T-helper 2 cell treated with Interferon-gamma antibody and Interleukin-4, amounts not matched to agents 5 μg/mL and 100 μg/mL, for 36 hours (primary cell): ENCODE measurements at regions not wholly inside any gene's neighbourhood (a gene's known extent, or its start where the extent isn't known, plus 50 kb on each side); places are given as distances from the start of the nearest gene placed in this dataset.
"Not testable (repeated sequence)": the region's sequence is repeated elsewhere in the genome, so short reads cannot be mapped to it uniquely, and the experiment has no call there.

Experiments used
- DNase-seq: peaks from one replicate; pipeline ENCODE4 v3.0.0; 2021; ENCODE audit warnings: low spot score
- H3K27ac Mint-ChIP-seq: one replicate; pipeline ENCODE4 v1.8.0; 2021; ENCODE audit warnings: mild to moderate bottlenecking, mixed read lengths
- H3K27me3 Mint-ChIP-seq: one replicate; pipeline ENCODE4 v1.8.0; 2021; ENCODE audit warnings: low read depth, mixed read lengths
- H3K36me3 Mint-ChIP-seq: one replicate; pipeline ENCODE4 v1.8.0; 2021; ENCODE audit warnings: low read depth, mixed read lengths
- H3K4me1 Mint-ChIP-seq: one replicate; pipeline ENCODE4 v1.8.0; 2021; ENCODE audit warnings: low read depth, mixed read lengths
- H3K4me3 Mint-ChIP-seq: one replicate; pipeline ENCODE4 v1.8.0; 2022; ENCODE audit warnings: mild to moderate bottlenecking, moderate library complexity, mixed read lengths
- H3K9me3 Mint-ChIP-seq: one replicate; pipeline ENCODE4 v1.8.0; 2021; ENCODE audit warnings: mixed read lengths

DNA sequence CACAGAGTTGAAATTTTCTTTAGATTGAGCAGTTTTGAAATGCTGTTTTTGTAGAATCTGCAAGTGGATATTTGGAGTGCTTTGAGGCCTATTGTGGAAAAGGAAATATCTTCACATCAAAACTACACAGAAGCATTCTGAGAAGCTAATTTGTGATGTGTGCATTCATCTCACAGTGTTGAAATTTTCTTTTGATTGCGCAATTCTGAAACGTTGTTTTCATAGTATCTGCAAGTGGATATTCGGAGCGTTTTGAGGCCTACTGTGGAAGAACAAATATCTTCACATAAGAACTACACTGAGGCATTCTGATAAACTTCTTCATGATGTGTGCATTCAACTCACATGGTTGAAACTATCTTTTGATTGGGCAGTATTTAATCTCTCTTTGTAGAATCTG lies 3143.4 kb upstream of the OR11H1 start:
- H3K4me1 Mint-ChIP-seq, H3K27ac Mint-ChIP-seq, H3K4me3 Mint-ChIP-seq, DNase-seq, H3K36me3 Mint-ChIP-seq, H3K27me3 Mint-ChIP-seq: not testable (repeated sequence)
- peaks cover 65% of the 10 kb centered on the region for H3K9me3 Mint-ChIP-seq

DNA sequence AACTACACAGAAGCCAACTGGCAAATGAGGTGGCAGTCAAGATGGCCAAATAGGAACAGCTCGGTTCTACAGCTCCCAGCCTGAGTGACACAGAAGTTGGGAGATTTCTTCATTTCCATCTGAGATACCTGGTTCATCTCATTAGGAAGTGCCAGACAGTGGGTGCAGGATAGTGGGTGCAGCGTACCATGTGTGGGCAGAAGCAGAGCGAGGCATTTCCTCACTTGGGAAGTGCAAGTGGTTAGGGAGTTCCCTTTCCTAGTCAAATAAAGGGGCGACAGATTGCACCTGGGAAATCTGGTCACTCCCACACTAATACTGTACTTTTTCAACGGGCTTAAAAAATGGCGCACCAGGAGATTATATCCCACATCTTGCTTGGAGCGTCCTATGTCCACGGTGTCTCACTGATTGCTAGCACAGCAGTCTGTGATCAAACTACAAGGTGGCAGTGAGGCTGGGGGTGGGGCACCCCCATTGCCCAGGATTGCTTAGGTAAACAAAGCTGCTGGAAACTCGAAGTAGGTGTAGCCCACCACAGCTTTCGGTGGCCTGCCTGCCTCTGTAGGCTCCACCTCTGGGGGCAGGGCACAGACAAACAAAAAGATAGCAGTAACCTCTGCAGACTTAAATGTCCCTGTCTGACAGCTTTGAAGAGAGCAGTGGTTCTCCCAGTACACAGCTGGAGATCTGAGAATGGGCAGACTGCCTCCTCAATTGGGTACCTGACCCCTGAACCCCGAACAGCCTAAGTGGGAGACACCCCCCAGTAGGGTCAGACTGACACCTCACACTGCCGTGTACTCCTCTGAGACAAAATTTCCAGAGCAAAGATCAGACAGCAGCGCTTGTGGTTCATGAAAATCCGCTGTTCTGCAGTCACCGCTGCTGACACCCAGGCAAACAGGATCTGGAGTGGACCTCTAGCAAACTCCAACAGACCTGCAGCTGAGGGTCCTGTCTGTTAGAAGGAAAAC lies 3138.9 kb upstream of the OR11H1 start:
- H3K27me3 Mint-ChIP-seq, DNase-seq, H3K36me3 Mint-ChIP-seq, H3K4me1 Mint-ChIP-seq, H3K4me3 Mint-ChIP-seq, H3K27ac Mint-ChIP-seq: not testable (repeated sequence)
- peaks cover 70% of the 10 kb centered on the region for H3K9me3 Mint-ChIP-seq

DNA sequence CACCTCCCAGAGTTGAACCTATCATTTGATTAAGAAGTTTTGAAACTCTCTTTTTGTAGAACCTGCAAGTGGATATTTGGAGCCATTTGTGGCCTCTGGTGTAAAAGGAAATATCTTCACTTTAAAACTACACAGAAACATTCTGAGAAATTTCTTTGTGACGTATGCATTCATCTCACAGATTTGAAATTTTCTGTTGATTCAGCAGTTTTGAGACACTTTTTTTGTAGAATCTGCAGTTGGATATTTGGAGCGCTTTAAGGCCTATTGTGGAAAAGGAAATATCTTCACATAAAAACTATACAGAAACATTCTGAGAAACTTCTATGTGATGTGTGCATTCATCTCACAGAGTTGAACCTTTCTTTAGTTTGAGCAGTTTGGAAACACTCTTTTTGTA lies 3130.7 kb upstream of the OR11H1 start:
- not testable (repeated sequence) for DNase-seq, H3K4me1 Mint-ChIP-seq, H3K27ac Mint-ChIP-seq, H3K4me3 Mint-ChIP-seq, H3K27me3 Mint-ChIP-seq, H3K36me3 Mint-ChIP-seq
- H3K9me3 Mint-ChIP-seq, result peaks cover 51% of the 10 kb centered on the region

DNA sequence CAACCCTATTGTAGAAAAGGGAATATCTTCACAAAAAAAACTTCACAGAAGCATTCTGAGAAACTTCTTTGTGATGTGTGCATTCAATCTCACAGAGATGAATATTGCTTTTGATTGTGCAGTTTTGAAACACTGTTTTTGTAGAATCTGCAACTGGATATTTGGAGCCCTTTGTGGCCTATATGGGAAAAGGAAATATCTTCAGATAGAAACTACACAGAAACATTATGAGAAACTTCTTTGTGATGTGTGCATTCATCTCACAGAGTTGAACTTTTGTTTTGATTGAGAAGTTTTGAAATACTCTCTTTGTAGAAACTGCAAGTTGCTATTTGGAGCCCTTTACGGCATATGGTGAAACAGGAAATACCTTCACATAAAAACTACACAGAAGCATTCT lies 3126.1 kb upstream of the OR11H1 start:
- H3K9me3 Mint-ChIP-seq, result peaks cover 56% of the 10 kb centered on the region
- H3K4me3 Mint-ChIP-seq, H3K27me3 Mint-ChIP-seq, DNase-seq, H3K27ac Mint-ChIP-seq, H3K4me1 Mint-ChIP-seq, H3K36me3 Mint-ChIP-seq: not testable (repeated sequence)

DNA sequence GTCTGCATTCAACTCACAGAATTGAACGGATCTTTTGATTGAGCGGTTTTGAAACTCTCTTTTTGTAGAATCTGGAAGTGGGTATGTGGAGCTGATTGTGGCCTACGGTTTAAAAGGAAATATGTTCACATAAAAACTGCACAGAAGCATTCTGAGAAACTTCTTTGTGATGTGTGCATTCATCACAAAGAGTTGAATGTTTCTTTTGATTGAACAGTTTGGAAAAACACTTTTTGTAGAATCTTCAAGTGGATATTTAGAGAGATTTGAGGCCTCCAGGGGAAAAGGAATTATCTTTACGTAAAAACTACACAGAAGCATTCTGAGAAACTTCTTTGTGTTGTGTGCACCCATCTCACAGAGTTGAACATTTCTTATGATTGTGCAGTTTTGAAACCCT lies 3125.5 kb upstream of the OR11H1 start:
- DNase-seq, H3K4me3 Mint-ChIP-seq, H3K27ac Mint-ChIP-seq, H3K27me3 Mint-ChIP-seq, H3K36me3 Mint-ChIP-seq, H3K4me1 Mint-ChIP-seq: not testable (repeated sequence)
- H3K9me3 Mint-ChIP-seq, result peaks cover 56% of the 10 kb centered on the region

DNA sequence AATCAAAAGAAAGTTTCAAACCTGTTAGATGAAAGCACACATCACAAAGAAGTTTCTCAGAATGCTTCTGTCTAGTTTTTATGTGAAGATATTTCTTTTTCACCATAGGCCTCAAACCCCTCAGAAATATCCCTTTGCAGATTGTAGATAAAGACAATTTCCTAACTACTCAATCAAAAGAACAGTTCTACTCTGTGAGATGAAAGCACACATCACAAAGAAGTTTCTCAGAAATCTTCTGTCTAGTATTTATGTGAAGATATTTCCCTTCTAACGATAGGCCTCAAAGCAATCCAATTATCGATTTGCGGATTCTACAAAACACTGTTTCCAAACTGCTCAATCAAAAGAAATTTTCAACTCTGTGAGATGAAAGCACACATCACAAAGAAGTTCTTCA lies 3092.1 kb upstream of the OR11H1 start:
- not testable (repeated sequence) for H3K27ac Mint-ChIP-seq, H3K36me3 Mint-ChIP-seq, H3K4me1 Mint-ChIP-seq, DNase-seq, H3K4me3 Mint-ChIP-seq, H3K27me3 Mint-ChIP-seq
- H3K9me3 Mint-ChIP-seq, result peaks cover 26% of the 10 kb centered on the region
